GM12865 (cell line): ENCODE measurements at regions not wholly inside any gene's neighbourhood (a gene's known extent, or its start where the extent isn't known, plus 50 kb on each side); places are given as distances from the start of the nearest gene placed in this dataset.

Source experiments
- DNase-seq: peaks from one replicate; pipeline ENCODE4 v3.0.0; 2010; ENCODE audit warnings: low read depth
- H3K4me3 ChIP-seq: 2 replicates; pipeline ENCODE4 v1.5.1; 2011; ENCODE audit warnings: mild to moderate bottlenecking, low read depth, low read length, control low read depth
- CTCF ChIP-seq: IDR thresholded peaks from 2 replicates; pipeline ENCODE4 v1.5.1; 2011; ENCODE audit warnings: low read length, control low read depth, low read depth, inconsistent platforms; ENCODE audit not compliant: insufficient read depth; ENCODE audit errors: missing control alignments

- H3K4me3 ChIP-seq: no peak overlapping the region
- no peak for TF ChIP-seq CTCF
- no peak for DNase-seq
These were observed 76.9 kb upstream of the ZFHX3 start for GRCh38 chr16:73124665-73125375.

- H3K4me3 ChIP-seq: no peak overlapping the region
- DNase-seq: no peak
- TF ChIP-seq CTCF: no peak
These were observed 76.2 kb upstream of the ZFHX3 start for GRCh38 chr16:73124097-73124652.

- peak; percentile 5 for DNase-seq
- H3K4me3 ChIP-seq: no peak overlapping the region
- TF ChIP-seq CTCF: no peak
These were observed 74.9 kb upstream of the ZFHX3 start for GRCh38 chr16:73122604-73123391.

GRCh38 chr16:73116576-73116975 lies 68.6 kb upstream of the ZFHX3 start:
- no peak overlapping the region for H3K4me3 ChIP-seq
- DNase-seq: no peak
- TF ChIP-seq CTCF: no peak

- no peak for DNase-seq
- TF ChIP-seq CTCF: no peak
- no peak overlapping the region for H3K4me3 ChIP-seq
These were observed 65.4 kb upstream of the ZFHX3 start for GRCh38 chr16:73113336-73113735.

GRCh38 chr16:73108195-73108963 lies 60.5 kb upstream of the ZFHX3 start:
- no peak overlapping the region for H3K4me3 ChIP-seq
- no peak for TF ChIP-seq CTCF
- no peak for DNase-seq
